OCI-LY3 (cell line): ENCODE measurements at regions not wholly inside any gene's neighbourhood (a gene's known extent, or its start where the extent isn't known, plus 50 kb on each side); places are given as distances from the start of the nearest gene placed in this dataset.

ENCODE experiments used
- H2AFZ ChIP-seq: fragments of 200-600, 300-600 bp; shearing (Covaris generic); 2 replicates; pipeline ENCODE4 v1.6.0; 2014; ENCODE audit warnings: antibody characterized with exemption, low read depth, low read length
- H3K27ac ChIP-seq: fragments of 200-600, 300-600 bp; sonication (generic); 2 replicates; pipeline ENCODE4 v1.5.1; 2014; ENCODE audit warnings: mild to moderate bottlenecking, low read length, moderate library complexity, mixed read lengths
- H3K27me3 ChIP-seq: fragments of 200-600, 300-600 bp; sonication (generic); 2 replicates; pipeline ENCODE4 v1.6.1; 2014; ENCODE audit warnings: low read depth, low read length, mixed read lengths
- H3K36me3 ChIP-seq: fragments of 200-600, 300-600 bp; sonication (generic); replicated peaks from 2 replicates; pipeline ENCODE3; 2014; ENCODE audit warnings: low read depth, low read length, mixed read lengths
- H3K4me1 ChIP-seq: fragments of 300-600, 200-600 bp; sonication (generic); 2 replicates; pipeline ENCODE4 v1.6.1; 2014; ENCODE audit warnings: low read length, mixed read lengths
- H3K4me2 ChIP-seq: fragments of 200-600, 300-600 bp; sonication (generic); 2 replicates; pipeline ENCODE4 v1.6.1; 2014; ENCODE audit warnings: low read length, mixed read lengths
- H3K4me3 ChIP-seq: fragments of 300-600, 200-600 bp; sonication (generic); 2 replicates; pipeline ENCODE4 v1.5.1; 2014; ENCODE audit warnings: antibody characterized with exemption, mild to moderate bottlenecking, low read length, moderate library complexity
- H3K79me2 ChIP-seq: fragments of 300-600, 200-600 bp; shearing (Covaris generic); 2 replicates; pipeline ENCODE4 v1.6.1; 2014; ENCODE audit warnings: mild to moderate bottlenecking, low read length, mixed read lengths
- H3K9ac ChIP-seq: fragments of 300-600, 200-600 bp; shearing (Covaris generic); 2 replicates; pipeline ENCODE4 v1.6.0; 2014; ENCODE audit warnings: mild to moderate bottlenecking, low read length, moderate library complexity
- H3K9me3 ChIP-seq: fragments of 200-600, 300-600 bp; shearing (Covaris generic); 2 replicates; pipeline ENCODE4 v1.6.1; 2014; ENCODE audit warnings: low read length, mixed read lengths; ENCODE audit not compliant: insufficient read depth
- H4K20me1 ChIP-seq: fragments of 200-600, 300-600 bp; sonication (generic); 2 replicates; pipeline ENCODE4 v1.6.1; 2016; ENCODE audit warnings: low read length, mixed read lengths; ENCODE audit not compliant: insufficient read depth
- EZH2phosphoT487 ChIP-seq: fragments of 200-600 bp; shearing (Covaris generic); IDR thresholded peaks from 2 replicates; pipeline ENCODE4 v1.6.1; 2018; ENCODE audit warnings: antibody characterized with exemption, mixed run types, low read depth
- TF ChIP-seq, protein P1 (sequence below): fragments of 200-600, 300-600 bp; sonication (generic); IDR thresholded peaks from 2 replicates; pipeline ENCODE4 v1.5.1; 2014; ENCODE audit warnings: antibody characterized with exemption, low read length, low read depth

- Histone ChIP-seq H3K36me3 (no peaks in the 10 kb centered on the region), H3K9ac (no peak overlapping the region), H3K27me3 (no peaks in the 10 kb centered on the region), H3K9me3 (no peaks in the 10 kb centered on the region), H4K20me1 (no peaks in the 10 kb centered on the region), H3K4me1 (no peaks in the 10 kb centered on the region), H3K4me2 (no peak overlapping the region), H3K4me3 (no peak overlapping the region), H3K79me2 (no peaks in the 10 kb centered on the region), H3K27ac (no peak overlapping the region), H2AFZ (no peak overlapping the region)
- TF ChIP-seq, protein P1, sequence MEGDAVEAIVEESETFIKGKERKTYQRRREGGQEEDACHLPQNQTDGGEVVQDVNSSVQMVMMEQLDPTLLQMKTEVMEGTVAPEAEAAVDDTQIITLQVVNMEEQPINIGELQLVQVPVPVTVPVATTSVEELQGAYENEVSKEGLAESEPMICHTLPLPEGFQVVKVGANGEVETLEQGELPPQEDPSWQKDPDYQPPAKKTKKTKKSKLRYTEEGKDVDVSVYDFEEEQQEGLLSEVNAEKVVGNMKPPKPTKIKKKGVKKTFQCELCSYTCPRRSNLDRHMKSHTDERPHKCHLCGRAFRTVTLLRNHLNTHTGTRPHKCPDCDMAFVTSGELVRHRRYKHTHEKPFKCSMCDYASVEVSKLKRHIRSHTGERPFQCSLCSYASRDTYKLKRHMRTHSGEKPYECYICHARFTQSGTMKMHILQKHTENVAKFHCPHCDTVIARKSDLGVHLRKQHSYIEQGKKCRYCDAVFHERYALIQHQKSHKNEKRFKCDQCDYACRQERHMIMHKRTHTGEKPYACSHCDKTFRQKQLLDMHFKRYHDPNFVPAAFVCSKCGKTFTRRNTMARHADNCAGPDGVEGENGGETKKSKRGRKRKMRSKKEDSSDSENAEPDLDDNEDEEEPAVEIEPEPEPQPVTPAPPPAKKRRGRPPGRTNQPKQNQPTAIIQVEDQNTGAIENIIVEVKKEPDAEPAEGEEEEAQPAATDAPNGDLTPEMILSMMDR, result no peak
- no peak for TF ChIP-seq EZH2phosphoT487
These were observed 1565.6 kb downstream of the STIM2 start for GRCh38 chr4:28426251-28426650.

GRCh38 chr4:28427306-28428085 is 1566.9 kb downstream of the STIM2 start:
- no peak overlapping the region for H3K9ac ChIP-seq
- H3K4me2 ChIP-seq, result no peak overlapping the region
- no peak overlapping the region for H2AFZ ChIP-seq
- H3K27me3 ChIP-seq, result no peaks in the 10 kb centered on the region
- no peaks in the 10 kb centered on the region for H3K36me3 ChIP-seq
- no peaks in the 10 kb centered on the region for H3K79me2 ChIP-seq
- H3K27ac ChIP-seq, result no peak overlapping the region
- H3K4me3 ChIP-seq, result no peak overlapping the region
- no peaks in the 10 kb centered on the region for H4K20me1 ChIP-seq
- H3K9me3 ChIP-seq, result no peaks in the 10 kb centered on the region
- TF ChIP-seq, protein P1, result no peak
- TF ChIP-seq EZH2phosphoT487, result no peak
- no peaks in the 10 kb centered on the region for H3K4me1 ChIP-seq

- H3K9me3 ChIP-seq, result no peaks in the 10 kb centered on the region
- H3K4me1 ChIP-seq, result no peaks in the 10 kb centered on the region
- no peak overlapping the region for H3K9ac ChIP-seq
- no peaks in the 10 kb centered on the region for H3K27me3 ChIP-seq
- TF ChIP-seq, protein P1, result no peak
- no peak for TF ChIP-seq EZH2phosphoT487
- H2AFZ ChIP-seq, result no peak overlapping the region
- H3K4me3 ChIP-seq, result no peak overlapping the region
- no peaks in the 10 kb centered on the region for H4K20me1 ChIP-seq
- no peak overlapping the region for H3K4me2 ChIP-seq
- H3K36me3 ChIP-seq, result no peaks in the 10 kb centered on the region
- H3K79me2 ChIP-seq, result no peaks in the 10 kb centered on the region
- no peak overlapping the region for H3K27ac ChIP-seq
These were observed 1571.8 kb downstream of the STIM2 start for GRCh38 chr4:28432348-28433025.

DNA sequence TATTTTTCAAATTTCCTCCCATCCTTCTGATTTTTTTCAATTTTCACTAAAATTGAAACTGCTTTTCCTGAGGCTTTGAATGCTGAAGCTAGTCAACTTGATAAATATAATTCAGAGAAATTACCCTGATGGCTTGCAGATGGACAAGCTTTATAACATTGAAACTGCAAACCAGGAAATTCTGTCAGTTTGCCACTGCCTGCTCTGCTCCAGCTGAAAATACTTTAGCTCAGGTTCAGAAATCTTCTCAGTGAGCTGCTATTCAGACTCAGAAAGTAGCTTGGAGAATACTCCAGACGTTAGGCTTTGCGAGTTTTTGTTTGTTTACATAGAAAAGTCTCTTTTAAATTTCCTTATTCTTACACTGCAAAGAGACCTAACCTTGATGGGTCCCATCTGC is 1574.7 kb downstream of the STIM2 start:
- H3K4me3 ChIP-seq, result no peak overlapping the region
- H3K79me2 ChIP-seq, result no peaks in the 10 kb centered on the region
- no peaks in the 10 kb centered on the region for H3K9me3 ChIP-seq
- no peak overlapping the region for H3K27ac ChIP-seq
- H3K27me3 ChIP-seq, result no peaks in the 10 kb centered on the region
- H3K4me1 ChIP-seq, result no peaks in the 10 kb centered on the region
- H3K36me3 ChIP-seq, result no peaks in the 10 kb centered on the region
- H3K9ac ChIP-seq, result no peak overlapping the region
- TF ChIP-seq, protein P1, result no peak
- H2AFZ ChIP-seq, result no peak overlapping the region
- H4K20me1 ChIP-seq, result no peaks in the 10 kb centered on the region
- H3K4me2 ChIP-seq, result no peak overlapping the region
